NK-92 treated with Interleukin-12 subunit alpha and Interleukin-12 subunit beta, amount 100 ng/mL, for 24 hours (cell line): ENCODE measurements at regions not wholly inside any gene's neighbourhood (a gene's known extent, or its start where the extent isn't known, plus 50 kb on each side); places are given as distances from the start of the nearest gene placed in this dataset.
"Not testable (repeated sequence)": the region's sequence is repeated elsewhere in the genome, so short reads cannot be mapped to it uniquely, and the experiment has no call there.

Source experiments
- DNase-seq: peaks from one replicate; lab custom pipeline; 2025; lab: John Stamatoyannopoulos, UW

DNA sequence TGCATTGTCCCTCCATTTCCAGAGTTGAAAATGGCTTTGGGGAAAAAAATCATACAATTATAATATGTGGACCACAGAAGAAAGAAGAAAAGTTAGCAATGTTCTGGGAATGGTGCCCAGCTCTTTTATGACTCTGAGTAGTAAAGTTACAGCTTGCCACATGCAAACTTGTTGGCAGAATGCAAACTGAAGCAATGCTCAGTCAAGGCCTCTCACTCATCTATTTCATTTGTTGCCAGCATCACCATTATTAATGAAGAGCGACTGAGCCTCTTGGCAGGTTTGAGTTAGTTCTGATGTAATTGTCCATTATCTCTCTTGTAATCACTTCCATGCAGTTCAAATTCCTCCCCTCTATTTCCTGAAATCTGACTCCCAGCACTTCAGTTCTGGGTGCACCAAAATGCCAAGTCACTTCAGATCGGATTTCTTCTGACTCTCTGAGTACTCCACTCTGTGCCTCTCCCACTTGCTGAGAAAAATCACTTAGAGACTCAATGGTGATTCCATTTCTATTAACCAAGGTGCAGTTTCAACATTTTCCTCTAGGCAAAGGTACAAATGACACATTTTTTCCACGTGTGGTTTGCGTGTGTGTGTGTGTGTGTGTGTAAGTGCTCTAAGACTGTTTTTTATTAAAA is 154.4 kb upstream of the STMND1 start:
- no peak for DNase-seq

- DNase-seq: no peak
Observed at GRCh38 chr6:16944596-16944995, 157.3 kb upstream of the STMND1 start.

- DNase-seq: no peak
Observed at GRCh38 chr6:16939839-16940238, 162.0 kb upstream of the STMND1 start.

DNA sequence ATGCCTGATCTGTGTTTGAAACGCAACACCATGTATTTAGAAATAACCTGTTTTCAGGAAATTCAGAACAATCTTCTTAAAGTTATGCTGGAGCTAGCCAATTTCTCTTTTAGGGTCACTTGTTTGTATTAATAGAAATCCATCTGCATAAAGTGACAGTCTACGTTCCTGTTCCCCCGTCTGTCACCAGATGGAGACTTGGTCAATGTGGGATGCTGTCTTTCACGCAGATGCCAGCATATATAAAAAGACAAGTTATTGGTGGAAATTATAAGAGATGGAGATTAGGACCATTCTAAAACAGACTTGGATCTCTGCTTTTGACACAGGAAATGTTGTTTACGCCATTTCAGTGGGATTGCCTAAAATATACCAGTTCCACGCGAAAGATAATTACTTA is 162.5 kb upstream of the STMND1 start:
- DNase-seq: no peak

GRCh38 chr6:16936893-16937292 is 165.0 kb upstream of the STMND1 start:
- DNase-seq: no peak

DNA sequence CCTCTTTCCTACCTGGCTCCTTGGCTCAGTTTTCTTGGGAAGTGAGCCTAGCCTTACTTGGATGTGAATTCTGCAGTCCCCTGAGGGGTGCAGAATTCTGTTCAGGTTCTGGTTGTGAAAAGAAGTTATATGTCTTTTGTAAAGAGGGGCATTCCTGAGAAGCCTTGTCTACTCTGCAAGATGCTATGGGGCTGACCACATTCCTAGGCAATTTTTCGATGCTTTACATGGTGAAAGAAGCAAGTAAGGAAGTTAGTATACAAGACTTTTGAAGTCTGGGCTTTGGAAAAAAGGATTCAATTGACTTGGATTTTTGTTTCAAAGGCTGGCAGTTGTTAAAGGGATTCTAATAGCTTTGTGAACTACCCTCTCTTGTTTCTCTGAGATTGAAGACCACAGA is 167.9 kb upstream of the STMND1 start:
- DNase-seq: no peak

DNA sequence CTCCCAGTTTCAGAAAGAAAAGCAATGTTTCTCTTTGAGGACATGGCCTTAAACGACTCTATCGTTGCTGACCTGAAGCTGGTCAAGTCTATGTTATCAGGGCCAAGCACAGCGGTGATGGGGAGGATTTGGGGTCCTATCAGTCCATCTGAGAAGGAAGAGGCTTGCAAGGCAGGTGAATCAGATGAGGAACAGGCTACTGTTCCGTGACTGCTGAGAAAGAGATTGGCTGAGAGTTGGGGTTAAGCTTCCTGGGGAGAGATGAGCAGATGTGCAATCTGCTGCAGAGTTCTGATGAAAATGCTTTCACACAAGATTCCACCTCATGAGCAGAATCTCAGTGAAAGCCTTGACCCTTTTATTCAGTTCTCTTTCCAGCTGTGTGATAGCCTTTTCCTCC is 168.3 kb upstream of the STMND1 start:
- no peak for DNase-seq

GRCh38 chr6:16932920-16933319 is 168.9 kb upstream of the STMND1 start:
- no peak for DNase-seq

- DNase-seq: not testable (repeated sequence)
Observed at GRCh38 chr6:16931079-16931478, 169.8 kb upstream of the ATXN1 start.

GRCh38 chr6:16930432-16930831 is 169.2 kb upstream of the ATXN1 start:
- no peak for DNase-seq

GRCh38 chr6:16929809-16930208 is 168.5 kb upstream of the ATXN1 start:
- no peak for DNase-seq

- no peak for DNase-seq
Observed at GRCh38 chr6:16928387-16928786, 167.1 kb upstream of the ATXN1 start.

DNA sequence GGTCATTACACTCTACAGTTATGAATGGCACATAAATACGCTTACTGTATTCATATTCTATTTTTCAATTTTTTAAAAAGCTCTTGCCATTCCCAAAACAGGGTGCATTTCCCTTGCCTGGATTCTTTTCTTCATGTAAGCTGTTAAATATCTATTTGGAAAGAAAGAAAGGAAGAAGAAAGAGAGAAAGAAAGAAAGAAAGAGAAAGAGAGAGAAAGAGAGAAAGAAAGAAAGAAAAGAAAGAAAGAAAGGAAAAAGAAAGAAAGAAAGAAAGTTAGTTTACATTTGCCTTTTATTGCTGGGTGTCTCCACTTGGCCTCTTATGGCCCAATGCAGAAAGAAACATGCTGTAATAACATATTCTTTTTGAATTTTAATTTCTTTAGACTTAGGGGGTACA is 165.9 kb upstream of the ATXN1 start:
- DNase-seq: no peak

DNA sequence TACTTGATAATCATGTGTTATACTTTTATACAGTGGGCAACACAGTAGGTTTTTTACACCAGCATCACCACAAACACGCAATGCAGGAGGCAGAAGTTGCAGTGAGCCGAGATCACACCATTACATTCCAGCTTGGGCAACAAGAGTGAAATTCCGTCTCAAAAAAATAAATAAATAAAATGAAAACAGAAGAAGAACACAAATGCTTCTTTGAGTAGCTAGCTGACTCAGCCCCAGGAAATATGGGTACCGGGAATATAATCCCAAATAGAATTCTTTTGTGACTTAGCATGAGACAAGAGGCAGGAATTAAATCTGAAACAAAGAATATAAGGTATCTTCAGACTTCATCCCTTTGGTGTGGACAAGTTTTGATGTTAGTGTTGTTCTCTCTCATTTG is 164.2 kb upstream of the ATXN1 start:
- DNase-seq: no peak

- DNase-seq: no peak
Observed at GRCh38 chr6:16922282-16922681, 161.0 kb upstream of the ATXN1 start.

DNA sequence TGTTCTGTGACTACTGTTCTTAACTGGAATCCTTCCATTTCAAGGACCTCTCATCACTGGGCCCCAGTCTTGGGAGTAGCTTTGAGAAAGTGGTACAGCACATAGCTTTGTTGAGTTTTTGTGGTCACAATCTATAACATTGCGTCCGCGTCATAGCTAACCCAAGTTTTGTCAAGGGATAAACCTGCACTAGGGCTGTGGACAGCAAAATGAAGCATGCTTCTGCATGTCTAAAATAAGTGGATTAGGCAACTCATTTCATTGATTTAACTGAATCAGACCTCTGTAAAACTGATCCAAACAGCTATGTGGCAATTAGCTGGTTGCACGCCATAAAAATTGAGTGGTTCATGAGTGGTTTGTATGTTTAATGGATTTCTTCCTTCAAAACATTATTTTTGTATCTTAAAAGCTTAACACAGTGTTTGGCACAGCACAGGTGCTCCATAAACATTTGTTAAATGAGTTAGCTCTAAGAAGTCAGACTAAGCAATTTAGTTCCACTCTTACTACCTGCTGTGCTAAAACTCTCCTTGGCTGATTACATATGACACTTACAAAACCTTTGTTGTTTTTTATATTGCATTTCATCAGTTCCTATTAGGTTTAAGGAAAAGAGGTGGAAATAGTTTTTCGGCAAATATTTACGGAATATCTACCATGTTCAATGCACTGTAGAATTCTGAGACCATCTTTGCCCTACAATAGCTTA is 160.3 kb upstream of the ATXN1 start:
- no peak for DNase-seq

DNA sequence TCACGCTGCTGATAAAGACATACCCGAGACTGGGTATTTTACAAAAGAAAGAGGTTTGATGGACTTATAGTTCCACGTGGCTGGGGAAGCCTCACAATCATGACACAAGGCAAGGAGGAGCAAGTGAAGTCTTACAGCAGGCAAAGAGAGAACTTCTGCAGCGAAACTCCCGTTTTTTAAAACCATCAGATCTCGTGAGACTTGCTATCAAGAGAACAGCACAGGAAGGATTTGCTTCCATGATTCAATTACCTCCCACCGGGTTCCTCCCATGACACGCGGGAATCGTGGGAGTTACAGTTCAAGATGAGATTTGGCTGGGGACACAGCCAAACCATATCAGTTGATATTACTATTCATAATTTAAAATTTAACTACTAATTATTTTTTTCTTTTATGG is 157.3 kb upstream of the ATXN1 start:
- DNase-seq: no peak

GRCh38 chr6:16914184-16914583 is 152.9 kb upstream of the ATXN1 start:
- no peak for DNase-seq

GRCh38 chr6:16912756-16913155 is 151.5 kb upstream of the ATXN1 start:
- no peak for DNase-seq

DNA sequence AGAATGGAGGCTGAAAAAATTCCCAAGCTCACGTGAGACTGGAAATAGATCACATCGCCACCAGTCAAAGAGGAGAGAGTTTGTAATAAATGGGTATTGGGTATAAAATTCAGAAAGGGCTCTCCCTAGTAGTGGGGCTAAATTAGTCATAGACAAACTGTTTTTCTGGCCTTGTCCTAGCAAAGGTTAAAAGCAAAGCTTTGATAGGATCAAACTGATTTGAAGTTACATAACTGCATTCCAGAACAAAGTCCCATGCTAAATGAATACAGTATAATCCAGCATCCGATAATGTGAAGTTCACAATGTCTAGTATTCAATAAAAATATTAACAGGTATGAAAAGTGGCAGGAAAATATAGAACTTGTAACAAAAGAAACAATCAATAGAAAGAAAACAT is 149.8 kb upstream of the ATXN1 start:
- no peak for DNase-seq

- no peak for DNase-seq
Observed at GRCh38 chr6:16909658-16910360, 148.5 kb upstream of the ATXN1 start.

DNA sequence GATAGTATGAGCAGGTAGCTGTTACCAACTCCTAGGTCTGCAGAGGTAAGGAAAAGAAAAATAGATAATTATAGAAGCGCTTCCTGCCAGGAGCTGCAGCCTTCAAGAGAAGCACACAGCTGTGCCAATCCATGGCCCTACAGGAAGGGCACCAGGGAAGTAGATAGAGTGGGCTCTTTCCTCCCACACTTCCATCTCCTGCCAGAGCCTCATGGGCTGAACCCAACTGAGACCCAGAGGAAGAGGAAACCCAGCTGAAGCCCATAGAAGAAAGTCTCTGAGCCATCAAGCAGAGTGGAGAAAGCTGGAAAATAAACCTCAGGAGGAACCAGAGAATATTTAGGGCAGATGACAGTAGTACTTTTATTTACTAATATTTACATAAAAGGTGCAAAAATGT is 146.7 kb upstream of the ATXN1 start:
- DNase-seq: no peak

DNA sequence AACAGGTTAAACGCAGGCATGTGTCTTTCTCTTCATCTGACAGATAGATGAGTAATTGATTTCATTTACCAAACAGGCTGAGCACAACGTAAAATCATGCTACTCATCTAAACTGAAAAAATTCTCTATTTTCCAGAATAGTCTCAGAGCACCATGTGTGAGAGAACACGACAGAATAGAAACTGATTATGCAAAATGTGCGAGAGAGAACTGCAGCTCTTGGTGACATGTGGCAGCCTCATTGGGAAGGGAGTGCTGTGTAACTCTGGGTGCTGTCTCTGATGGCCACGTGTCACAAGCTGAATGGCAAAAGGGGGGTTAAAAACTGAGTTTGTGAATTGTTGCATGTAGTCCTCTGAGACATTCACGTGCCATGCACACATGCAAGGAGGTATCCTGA is 143.7 kb upstream of the ATXN1 start:
- DNase-seq: no peak
